ENCODE measurements at regions not wholly inside any gene's neighbourhood (a gene's known extent, or its start where the extent isn't known, plus 50 kb on each side); places are given as distances from the start of the nearest gene placed in this dataset.
A peak's percentile ranks its signal among the peaks of the same experiment; 100 is the strongest.
"Not testable (repeated sequence)": the region's sequence is repeated elsewhere in the genome, so short reads cannot be mapped to it uniquely, and the experiment has no call there.

DNA sequence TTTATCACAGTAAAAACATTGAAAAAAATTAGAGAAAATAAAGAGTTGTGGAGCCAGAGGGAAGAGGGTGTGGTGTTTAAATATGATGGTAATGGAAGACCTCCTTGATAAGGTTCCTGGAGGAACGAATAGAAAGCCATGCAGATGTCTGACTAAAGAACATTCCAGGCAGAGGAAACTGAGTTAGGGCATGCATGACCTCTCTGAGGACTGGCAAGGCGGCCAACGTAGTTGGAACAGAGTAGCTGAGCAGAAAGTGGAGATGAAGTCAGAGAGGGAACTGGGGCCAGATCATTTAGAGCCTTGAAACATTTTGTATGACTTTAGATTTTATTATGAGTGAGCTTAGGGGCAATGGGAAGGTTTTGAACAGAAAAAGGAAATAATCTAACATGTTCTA lies 377.5 kb downstream of the HLX start:
- no peak for DNase-seq (ENCODE audit: low read depth)

- not testable (repeated sequence) for DNase-seq (ENCODE audit: low read depth)
These were observed 378.3 kb downstream of the HLX start for GRCh38 chr1:221257548-221257947.

DNA sequence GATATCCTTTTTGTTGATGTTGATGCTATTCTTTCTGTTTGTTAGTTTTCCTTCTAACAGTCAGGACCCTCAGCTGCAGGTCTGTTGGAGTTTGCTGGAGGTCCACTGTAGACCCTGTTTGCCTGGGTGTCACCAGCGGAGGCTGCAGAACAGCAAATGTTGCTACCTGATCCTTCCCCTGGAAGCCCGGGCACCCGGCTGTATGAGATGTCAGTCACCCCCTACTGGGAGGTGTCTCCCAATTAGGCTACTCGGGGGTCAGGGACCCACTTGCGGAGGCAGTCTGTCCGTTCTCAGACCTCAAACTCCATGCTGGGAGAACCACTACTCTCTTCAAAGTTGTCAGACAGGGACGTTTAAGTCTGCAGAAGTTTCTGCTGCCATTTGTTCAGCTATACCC lies 383.4 kb downstream of the HLX start:
- DNase-seq (ENCODE audit: low read depth): not testable (repeated sequence)

GRCh38 chr1:221263831-221264767 lies 384.9 kb downstream of the HLX start:
- DNase-seq (ENCODE audit: low read depth): peak; percentile 76

DNA sequence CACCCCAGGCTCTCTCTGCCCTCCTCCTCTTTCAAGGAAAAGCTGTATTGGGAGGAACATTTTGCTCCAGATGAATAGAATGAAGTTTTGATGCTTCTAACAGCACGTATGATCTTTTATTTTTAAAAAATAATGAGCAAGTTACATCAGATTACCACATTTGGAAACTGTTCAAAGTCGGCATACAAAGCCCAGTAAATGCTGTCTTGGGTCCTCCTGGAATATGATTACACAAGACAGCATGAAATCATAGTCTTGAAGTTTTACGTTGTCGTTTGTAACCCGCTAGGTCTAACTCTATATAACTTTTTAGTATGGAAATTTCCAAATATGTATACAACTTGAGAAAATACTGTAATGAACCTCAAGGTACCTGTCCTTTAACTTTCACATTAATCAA lies 385.6 kb downstream of the HLX start:
- no peak for DNase-seq (ENCODE audit: low read depth)

- DNase-seq (ENCODE audit: low read depth): peak; percentile 78
These were observed 389.1 kb downstream of the HLX start for GRCh38 chr1:221268295-221268694.

DNA sequence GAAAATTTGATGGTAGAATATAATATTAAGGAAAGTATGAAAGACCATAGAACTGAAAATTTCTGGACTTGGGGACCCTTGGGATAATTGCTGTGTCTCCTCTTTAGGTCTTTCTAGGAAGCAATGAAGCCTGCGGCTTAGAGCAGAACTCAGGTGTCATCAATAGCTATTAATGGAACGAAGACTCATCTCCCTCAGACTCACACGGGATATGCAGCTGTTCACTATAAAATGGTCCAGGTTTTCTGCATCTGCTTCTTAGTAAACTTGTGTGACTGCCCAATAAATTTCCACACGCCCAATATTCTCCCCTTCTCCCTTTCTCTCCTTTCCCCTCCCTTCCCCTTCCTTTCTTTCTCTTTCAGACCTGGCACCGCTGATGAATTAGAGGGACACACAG lies 392.5 kb downstream of the HLX start:
- no peak for DNase-seq (ENCODE audit: low read depth)

DNA sequence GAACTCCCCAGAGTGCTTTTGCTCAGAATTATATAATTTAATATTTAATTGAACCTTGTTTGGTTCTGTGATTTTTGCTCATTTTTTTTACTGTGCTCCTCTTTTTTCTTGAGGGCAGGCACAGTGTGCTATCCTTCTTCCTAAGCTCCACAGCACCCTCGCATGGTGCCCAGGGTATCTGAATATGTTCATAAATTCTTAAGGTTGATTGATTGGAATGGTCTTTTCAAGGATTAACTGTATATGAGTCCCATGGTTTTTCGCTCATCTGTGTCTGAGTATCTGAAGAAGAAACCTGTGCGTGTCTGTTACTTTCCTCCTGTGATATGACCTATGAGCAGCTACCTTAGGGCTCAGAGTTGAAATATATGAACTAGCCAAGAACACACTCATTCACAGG lies 393.7 kb downstream of the HLX start:
- no peak for DNase-seq (ENCODE audit: low read depth)

DNA sequence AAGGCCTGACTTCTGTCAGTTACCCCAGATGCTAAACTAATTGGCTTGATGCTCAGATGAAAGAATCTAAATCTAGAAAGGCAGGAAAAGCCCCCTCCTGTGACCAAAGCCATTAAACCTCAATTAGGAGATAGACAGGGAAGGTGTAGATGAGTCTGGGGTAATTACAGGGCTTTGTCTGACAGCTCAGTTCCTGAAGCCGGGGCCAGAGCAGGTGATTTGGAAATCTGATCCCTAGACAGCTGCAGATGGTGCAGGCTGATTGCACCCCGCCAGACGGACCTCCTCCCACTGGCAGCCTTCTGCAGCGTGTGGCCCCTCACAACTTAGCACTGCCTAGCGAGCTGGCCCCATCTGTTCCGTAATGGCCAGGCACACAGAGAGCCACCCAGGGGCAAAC lies 395.1 kb downstream of the HLX start:
- DNase-seq (ENCODE audit: low read depth): no peak

DNA sequence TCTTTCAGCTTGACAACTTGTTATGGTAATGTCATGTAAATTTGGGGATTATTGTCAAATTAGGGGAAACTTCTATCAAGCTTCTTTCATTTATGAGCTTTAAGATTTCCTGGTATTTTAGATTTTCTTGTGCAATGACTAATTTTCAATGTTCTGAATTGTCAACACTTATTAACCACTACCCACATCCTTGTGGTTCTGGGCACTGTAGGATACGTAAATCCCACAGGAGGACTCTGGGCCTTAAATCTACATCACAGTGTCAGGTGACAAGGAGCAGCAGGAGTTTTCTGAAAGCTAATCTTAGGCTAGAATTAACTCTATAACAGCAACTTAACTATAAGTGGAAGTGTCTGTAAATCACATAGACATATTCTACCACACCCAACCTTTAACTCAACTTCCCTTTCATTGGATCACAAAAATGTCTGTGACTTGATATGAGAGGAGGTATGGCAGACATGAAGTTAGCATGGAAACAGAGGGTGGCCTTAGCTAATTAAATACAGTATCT lies 397.7 kb downstream of the HLX start:
- no peak for DNase-seq (ENCODE audit: low read depth)

DNA sequence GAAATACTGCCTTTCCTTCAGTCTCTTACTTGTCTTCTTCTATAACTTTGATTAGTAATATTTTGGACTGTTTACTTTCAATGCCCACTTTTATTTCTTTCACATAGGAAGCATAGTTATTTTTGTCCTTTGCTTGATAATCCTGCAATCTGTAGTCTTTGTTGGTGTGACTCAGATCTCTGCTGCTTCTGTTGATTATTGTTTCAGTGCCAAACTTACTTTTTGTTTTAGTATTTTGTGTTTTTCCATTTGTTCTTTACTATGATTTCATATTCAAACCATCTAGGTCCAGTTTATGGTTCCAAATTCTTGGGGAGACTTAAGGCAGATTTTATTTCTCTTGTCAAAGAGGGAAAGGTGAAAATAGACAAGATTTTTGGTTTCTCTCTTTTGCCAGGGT lies 399.9 kb downstream of the HLX start:
- DNase-seq (ENCODE audit: low read depth): no peak

GRCh38 chr1:221283532-221283931 lies 404.3 kb downstream of the HLX start:
- DNase-seq (ENCODE audit: low read depth): no peak

DNA sequence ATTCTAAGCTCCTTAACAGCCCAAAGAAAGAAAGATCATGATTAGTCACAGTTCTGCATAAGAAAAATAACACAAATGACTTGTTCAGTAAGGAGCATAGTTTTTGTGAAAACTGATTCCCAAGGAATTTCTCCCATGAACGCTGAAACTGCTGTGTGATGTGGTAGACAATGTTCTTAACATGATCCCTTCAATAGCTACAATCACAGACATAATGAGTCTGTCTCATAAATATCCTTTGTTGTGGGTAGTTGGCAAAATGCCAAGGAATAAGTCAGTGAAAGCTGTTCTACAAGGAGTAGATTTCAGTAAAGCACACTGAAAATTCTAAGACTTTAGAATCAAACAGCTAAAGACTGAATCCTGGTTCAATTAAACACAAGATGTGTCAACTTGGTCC lies 404.8 kb downstream of the HLX start:
- no peak for DNase-seq (ENCODE audit: low read depth)

GRCh38 chr1:221284991-221285390 lies 405.7 kb downstream of the HLX start:
- not testable (repeated sequence) for DNase-seq (ENCODE audit: low read depth)

GRCh38 chr1:221285458-221286210 lies 406.4 kb downstream of the HLX start:
- DNase-seq (ENCODE audit: low read depth): not testable (repeated sequence)

GRCh38 chr1:221286399-221286798 lies 407.2 kb downstream of the HLX start:
- no peak for DNase-seq (ENCODE audit: low read depth)

DNA sequence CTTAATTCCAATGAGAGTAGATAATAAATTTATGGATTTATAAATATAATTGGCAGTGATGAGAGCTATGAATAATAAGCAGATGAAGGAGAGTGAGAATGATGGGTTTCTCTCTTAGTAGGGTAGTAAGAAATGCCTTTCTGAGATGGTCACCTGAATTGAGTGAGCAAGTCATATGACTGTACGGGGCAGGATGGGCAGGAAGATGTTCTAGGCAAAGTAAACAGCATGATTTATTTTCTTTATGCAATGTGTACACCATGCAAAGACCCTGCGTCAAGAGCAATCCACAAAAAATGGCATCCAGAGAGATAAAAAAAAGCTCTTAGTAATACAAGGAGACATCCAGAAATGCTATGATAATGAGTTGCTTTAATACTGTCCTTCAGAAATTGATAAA lies 409.9 kb downstream of the HLX start:
- no peak for DNase-seq (ENCODE audit: low read depth)

DNA sequence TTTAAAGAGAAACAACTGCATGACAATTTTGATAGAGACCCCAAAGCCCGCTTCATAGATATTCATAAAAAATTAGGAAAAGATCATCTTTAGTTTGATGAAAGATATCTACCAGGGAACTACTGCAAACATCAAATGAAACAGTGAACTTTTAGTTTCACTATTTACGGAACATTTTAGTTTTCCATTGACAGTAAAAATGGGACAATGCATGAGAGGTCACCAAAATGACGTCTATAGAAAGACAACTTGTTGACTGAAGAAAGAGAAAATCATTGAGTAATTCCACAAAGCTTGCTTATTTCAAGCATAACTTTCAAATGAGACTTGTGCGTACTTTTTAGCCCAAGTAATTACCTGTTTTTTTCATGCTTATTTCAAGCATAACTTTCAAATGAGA lies 411.4 kb downstream of the HLX start:
- DNase-seq (ENCODE audit: low read depth): no peak

GRCh38 chr1:221291113-221291512 lies 411.9 kb downstream of the HLX start:
- DNase-seq (ENCODE audit: low read depth): no peak

DNA sequence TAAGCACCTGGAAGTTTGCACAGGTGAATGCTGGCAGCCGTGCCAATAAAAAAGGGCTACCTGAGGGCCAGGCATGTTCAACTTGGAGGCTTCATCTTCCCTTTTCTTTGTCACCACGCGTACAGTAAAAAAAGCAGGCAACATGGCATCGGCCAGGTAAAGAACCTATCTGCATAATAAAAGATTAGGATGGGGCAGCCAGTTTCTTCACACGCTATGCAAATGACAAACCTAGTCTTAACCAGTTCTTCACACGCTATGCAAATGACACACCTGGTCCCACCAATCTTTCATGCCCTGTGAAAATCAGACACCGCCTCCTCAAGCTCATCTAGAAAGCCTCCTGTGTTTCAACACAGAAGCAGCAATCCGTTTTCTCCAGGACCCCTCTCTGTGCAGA lies 413.4 kb downstream of the HLX start:
- no peak for DNase-seq (ENCODE audit: low read depth)

- no peak for DNase-seq (ENCODE audit: low read depth)
These were observed 415.0 kb downstream of the HLX start for GRCh38 chr1:221294242-221294641.

- no peak for DNase-seq (ENCODE audit: low read depth)
These were observed 423.1 kb downstream of the HLX start for GRCh38 chr1:221302357-221302756.

GRCh38 chr1:221302810-221303209 lies 423.6 kb downstream of the HLX start:
- DNase-seq (ENCODE audit: low read depth): no peak
